ENCODE measurements at regions not wholly inside any gene's neighbourhood (a gene's known extent, or its start where the extent isn't known, plus 50 kb on each side); places are given as distances from the start of the nearest gene placed in this dataset.
"Not testable (repeated sequence)": the region's sequence is repeated elsewhere in the genome, so short reads cannot be mapped to it uniquely, and the experiment has no call there.

- no peak for DNase-seq (ENCODE audit: low read depth, low spot score)
These were observed 127.2 kb upstream of the SLC30A5 start for GRCh38 chr5:68966596-68966995.

- no peak for DNase-seq (ENCODE audit: low read depth, low spot score)
These were observed 125.4 kb upstream of the SLC30A5 start for GRCh38 chr5:68968429-68968828.

GRCh38 chr5:68970617-68971016, 123.2 kb upstream of the SLC30A5 start:
- DNase-seq (ENCODE audit: low read depth, low spot score) = no peak

DNA sequence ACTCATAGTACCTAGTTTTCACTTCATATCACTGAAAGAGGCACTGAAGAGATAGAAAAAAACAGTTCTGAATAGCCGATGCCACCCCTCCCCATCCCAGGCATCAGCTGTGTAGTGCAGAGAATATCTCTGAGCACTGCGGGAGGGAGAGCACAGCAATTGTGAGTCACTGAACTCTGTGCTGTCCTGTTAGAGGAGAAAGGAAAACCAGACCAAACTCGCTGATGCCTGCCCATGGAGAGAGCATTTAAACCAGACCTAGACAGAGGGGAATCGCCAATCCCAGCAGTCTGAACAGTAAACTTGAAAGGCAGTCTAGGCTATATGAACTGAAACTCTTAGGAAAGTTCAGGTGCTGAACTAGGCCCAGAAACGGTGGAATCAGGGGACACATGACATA, 120.1 kb upstream of the SLC30A5 start:
- DNase-seq (ENCODE audit: low read depth, low spot score) = no peak

DNA sequence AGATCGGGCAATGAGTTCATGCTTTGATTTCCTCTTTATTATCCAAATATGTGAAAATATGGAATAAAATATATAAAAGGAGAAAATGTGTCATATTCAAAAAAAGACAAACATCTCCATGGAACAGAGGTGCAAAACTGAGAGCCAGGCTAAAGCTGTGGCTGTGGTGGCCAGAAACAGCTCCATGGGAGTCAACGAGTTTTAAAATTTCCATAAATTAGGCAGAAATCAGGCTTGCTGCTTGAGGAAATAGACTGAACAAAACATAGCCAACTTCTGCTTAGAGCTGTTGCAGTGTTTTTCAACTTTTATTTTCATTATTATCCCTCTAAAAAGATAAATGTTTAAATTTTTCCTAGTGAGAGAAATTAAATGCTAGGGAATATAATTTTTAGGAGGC, 110.8 kb upstream of the SLC30A5 start:
- no peak for DNase-seq (ENCODE audit: low read depth, low spot score)

DNA sequence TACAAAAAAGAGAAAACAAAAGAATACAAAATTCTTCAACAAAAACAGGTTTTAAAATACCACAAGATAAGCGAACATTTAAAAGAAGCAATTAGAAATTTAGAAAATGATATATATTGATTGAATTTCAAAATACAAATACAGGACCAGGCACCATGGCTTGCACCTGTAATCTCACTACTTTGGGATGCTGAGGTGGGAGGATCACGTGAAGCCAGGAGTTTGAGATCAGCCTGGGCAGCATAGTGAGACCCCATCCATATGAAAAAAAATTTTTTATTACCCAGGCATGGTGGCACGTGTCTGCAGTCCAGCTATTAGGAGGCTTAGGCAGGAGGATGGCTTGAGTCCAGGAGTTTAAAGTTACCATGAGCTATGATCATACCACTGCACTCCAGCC, 109.9 kb upstream of the SLC30A5 start:
- DNase-seq (ENCODE audit: low read depth, low spot score) = no peak

DNA sequence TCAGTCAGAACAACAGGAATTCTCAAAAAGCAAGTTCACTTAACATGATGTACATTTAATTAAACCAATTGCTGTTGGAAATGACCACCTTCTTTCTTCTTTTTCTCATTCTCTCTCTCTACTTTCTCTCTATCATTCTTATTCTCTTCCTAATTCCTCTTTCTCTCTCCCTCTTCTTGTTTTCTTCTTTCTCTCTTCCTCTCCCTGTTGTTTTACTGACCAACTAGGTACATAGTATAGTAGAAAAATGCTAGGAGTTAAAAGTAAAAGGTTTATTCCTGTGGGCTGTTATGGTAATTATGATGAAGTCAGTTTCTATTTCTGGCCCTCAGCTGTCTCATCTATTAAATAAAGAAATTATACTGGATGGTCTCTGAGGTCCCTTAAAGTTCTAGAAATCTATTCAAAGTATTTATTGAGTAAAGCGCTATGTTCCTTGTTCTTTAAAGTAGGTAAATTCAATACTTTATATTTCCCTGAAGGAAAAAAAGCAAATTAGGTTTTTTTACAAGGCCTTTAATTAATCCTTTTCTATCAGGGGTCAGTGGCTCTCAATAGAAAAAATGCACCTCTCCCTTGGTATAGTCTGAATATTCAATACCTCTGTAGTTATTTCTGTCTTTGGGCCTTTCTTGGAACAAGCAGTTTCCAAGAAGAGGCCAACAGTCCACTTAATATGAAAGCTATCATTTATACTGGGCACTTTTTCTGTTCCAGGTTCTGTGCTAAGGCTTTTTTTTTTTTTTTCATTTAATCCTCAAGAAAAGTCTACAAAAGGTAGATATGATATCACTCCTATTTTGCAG, 102.3 kb upstream of the SLC30A5 start:
- DNase-seq (ENCODE audit: low read depth, low spot score) = no peak

- DNase-seq (ENCODE audit: low read depth, low spot score) = no peak
These were observed 99.2 kb upstream of the SLC30A5 start for GRCh38 chr5:68994645-68995044.

GRCh38 chr5:68995845-68996545, 97.8 kb upstream of the SLC30A5 start:
- DNase-seq (ENCODE audit: low read depth, low spot score) = no peak

DNA sequence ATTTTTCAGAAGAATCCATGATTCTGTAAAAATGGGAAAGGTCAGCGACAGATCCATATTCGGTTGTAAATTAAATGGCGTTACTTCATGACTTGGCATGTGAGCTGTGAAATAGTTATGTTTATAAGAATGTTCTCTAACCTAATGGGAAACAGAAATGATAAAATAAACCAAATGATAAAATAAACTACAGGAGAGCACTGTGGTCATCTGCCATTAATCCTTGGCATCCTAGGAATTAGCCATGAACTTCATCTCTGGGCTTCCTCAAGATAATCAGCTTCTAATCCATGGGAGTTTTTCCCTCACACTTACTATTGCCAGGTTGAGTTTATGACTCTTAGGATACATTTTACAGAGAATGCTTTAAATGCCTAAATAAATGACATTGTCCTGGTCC, 94.6 kb upstream of the SLC30A5 start:
- no peak for DNase-seq (ENCODE audit: low read depth, low spot score)

DNA sequence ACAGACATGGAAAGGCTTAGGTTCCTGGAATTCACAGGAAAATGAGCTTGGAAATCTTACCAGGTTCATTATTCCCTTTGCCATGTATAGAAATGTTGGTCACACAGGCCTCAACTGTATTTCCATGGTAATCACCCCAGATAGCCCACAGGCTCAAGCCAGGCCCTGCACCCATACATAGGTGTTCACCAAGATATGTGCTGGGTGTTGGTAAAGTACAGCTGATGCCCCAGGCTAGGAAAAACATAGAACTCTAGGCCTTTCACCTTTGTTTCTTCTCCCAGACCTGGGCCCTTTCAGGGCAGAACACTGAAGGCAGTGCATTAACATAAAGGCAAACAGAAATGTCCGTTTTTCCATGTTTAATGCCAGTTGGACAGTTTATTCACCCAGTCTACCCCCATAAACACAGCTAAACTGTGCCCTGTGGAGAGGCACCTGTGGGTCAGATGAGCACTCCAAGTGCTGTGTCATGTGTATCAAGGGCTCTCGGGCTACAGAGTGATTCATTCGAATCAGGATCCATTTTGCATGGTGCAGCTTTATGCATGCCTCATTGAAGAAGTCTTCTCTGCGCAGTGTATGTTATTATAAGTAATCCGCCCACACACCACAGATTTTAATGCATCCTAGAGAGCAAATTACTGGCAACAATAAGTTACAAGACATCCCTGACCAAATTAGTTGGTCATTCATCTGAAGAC, 93.4 kb upstream of the SLC30A5 start:
- DNase-seq (ENCODE audit: low read depth, low spot score) = no peak

- no peak for DNase-seq (ENCODE audit: low read depth, low spot score)
These were observed 92.9 kb upstream of the SLC30A5 start for GRCh38 chr5:69000949-69001348.

DNA sequence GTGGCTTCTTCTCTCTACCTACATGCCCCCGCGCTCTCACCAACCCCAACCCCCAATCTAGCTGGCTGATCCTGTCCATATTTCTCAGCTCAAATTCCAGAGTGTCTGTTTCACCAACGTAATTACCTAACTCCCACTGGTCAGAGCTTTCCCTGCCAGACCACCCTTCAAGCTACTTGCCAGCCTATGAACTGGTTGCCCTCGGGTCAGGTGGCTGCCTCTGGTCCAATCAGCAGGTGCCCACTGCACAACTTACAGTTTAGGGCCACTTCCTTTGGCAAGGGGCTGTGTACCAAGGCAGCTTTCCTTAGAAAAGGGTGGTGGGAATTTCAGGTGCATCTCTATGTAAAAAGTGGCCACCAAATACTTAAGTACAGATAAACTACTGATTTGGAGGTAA, 92.2 kb upstream of the SLC30A5 start:
- no peak for DNase-seq (ENCODE audit: low read depth, low spot score)

- DNase-seq (ENCODE audit: low read depth, low spot score) = no peak
These were observed 89.7 kb upstream of the SLC30A5 start for GRCh38 chr5:69004127-69004526.

- no peak for DNase-seq (ENCODE audit: low read depth, low spot score)
These were observed 89.1 kb upstream of the SLC30A5 start for GRCh38 chr5:69004676-69005075.

DNA sequence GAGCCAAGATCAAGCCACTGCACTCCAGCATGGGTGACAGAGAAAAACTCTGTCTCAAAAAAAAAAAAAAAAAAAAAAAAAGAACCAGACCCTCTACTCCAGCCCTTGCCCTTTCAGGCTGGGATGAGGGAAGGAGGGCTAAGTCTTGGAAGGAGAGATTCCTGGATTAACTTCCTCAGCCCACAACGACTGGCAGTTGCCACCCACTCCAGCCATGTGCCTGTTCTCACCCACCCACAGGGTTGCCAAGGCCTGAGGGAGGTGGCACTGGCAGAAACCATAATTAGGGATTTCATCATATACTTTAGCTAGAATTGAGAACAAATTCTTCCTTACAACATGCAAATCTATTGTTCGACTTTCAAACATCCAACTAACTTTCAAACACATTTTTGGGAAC, 87.8 kb upstream of the SLC30A5 start:
- DNase-seq (ENCODE audit: low read depth, low spot score) = no peak

DNA sequence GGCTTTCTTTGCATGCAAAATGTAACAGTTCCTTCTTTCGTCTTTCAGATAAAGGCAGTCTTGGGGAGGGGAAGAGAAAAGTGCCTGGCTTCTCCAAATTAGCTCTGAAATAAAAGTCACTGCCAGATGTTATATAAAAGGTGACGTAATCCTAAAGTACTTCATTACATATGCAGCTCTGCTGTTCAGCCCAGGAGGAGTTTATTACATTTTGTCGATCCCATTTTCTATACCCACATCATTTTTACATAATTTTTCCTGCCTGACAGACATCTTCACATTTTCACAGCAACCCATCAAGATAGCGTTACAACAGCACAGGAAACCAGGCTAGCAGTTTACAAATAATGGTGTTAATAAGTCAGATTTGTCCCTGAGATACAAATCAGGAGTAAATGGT, 86.7 kb upstream of the SLC30A5 start:
- DNase-seq (ENCODE audit: low read depth, low spot score) = no peak

- peak; percentile 59 for DNase-seq (ENCODE audit: low read depth, low spot score)
These were observed 86.0 kb upstream of the SLC30A5 start for GRCh38 chr5:69007726-69008368.

GRCh38 chr5:69010476-69010875, 83.3 kb upstream of the SLC30A5 start:
- DNase-seq (ENCODE audit: low read depth, low spot score) = no peak

DNA sequence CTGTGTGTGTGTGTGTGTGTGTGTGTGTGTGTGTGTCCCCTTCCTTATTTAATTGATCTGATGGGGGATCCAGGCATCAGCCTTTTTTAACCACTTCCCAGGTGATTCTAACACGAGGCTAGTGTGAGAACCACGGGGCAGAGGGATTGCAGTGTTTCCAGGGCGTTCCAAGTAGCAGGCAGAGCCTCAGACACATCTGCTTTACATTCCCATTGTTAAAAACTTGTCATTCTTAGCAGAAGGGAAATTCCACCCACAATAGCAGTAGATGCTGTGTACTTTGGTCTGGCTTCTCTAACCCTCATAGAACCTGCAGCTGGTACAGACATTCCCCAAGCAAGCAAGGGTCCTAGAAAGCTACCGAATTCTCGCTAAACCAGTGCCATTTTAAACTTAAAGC, 81.9 kb upstream of the SLC30A5 start:
- no peak for DNase-seq (ENCODE audit: low read depth, low spot score)

DNA sequence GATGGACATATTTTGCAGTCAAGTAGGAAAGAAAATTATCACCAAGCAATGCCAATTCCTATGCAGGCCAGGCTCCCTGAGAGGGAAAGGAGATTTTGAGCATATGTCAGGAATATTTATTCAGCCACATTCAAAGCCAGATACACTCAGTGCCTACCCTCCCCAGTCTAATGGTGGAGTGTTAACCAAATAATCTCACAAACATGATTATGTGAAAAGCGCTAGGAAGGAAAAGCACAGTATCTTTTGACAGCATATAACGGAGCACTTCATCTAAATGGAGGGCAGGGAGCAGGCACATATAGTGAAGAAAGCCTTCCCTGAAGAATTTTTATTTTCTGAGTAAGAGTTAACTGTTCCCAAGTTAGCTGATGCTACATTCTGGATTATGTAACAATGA, 80.3 kb upstream of the SLC30A5 start:
- no peak for DNase-seq (ENCODE audit: low read depth, low spot score)

DNA sequence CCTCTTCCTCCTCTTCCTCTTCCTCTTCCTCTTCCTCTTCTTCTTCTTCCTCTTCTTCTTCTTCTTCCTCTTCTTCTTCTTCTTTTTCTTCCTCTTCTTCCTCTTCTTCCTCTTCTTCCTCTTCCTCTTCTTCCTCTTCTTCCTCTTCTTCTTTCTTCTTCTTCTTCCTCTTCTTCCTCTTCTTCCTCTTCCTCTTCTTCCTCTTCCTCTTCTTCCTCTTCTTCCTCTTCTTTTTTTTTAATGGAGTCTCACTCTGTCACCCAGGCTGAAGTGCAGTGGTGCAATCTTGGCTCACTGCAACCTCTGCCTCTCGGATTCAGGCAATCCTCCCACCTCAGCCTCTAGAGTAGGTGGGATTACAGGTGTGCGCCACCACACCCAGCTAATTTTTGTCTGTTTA, 79.8 kb upstream of the SLC30A5 start:
- DNase-seq (ENCODE audit: low read depth, low spot score) = not testable (repeated sequence)

Data from astrocyte of the hippocampus (primary cell).